ENCODE measurements at regions not wholly inside any gene's neighbourhood (a gene's known extent, or its start where the extent isn't known, plus 50 kb on each side); places are given as distances from the start of the nearest gene placed in this dataset.

- Mint-ChIP-seq H3K4me3 (no peak overlapping the region), H3K27ac (ENCODE audit: unreplicated experiment) (no peak overlapping the region), H3K27me3 (ENCODE audit: low read depth) (no peaks in the 10 kb centered on the region), H3K9me3 (no peaks in the 10 kb centered on the region), H3K36me3 (ENCODE audit: low read depth) (no peaks in the 10 kb centered on the region), H3K4me1 (no peaks in the 10 kb centered on the region)
- no peak for TF ChIP-seq CTCF (conservative IDR thresholded peaks at IDR 0.05)
- no peak for DNase-seq (ENCODE audit: low read depth, low spot score)
Observed at GRCh38 chr4:12584116-12584875, 899.8 kb downstream of the RAB28 start.

DNA sequence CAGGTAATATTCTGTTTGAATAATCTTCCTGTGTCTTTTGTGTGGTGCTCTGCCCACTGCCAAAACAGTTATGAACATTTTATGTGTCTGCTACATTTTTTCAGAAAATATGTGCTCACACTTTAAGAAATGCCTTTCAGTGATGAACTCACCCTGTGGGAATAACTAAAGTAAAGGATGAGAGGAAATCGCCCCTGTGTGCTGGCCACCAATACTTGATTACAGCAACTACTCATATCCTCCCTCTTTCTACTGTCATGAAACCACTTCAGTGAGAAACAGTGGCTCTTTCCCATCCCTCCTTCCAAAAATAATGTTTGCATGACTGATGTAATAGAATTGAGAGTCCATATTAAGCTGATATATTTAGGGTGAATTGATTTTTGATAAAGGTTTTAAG lies 900.9 kb downstream of the RAB28 start:
- Mint-ChIP-seq H3K4me3 (no peak overlapping the region), H3K27ac (ENCODE audit: unreplicated experiment) (no peak overlapping the region), H3K27me3 (ENCODE audit: low read depth) (no peaks in the 10 kb centered on the region), H3K36me3 (ENCODE audit: low read depth) (no peaks in the 10 kb centered on the region), H3K9me3 (no peaks in the 10 kb centered on the region), H3K4me1 (no peaks in the 10 kb centered on the region)
- TF ChIP-seq CTCF (conservative IDR thresholded peaks at IDR 0.05): no peak
- no peak for DNase-seq (ENCODE audit: low read depth, low spot score)

DNA sequence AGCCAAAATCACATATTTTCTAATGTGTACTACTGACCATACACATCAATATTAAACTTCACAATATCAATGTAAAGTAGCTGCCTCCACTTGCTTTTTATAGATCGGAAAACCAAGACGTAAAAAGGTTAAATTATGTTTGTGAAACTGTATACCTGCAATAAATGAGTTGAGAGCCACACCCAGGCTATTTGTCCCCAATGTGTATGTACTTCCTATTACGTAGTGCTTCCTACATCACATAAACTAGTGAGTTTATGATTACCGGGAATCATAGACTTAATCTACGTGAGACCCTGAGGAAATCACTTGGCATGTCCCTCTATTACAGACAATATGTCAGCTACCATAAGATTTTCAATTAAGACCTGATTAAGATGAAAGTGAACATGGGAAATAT lies 903.4 kb downstream of the RAB28 start:
- no peaks in the 10 kb centered on the region for H3K9me3 Mint-ChIP-seq
- H3K4me1 Mint-ChIP-seq: no peaks in the 10 kb centered on the region
- H3K4me3 Mint-ChIP-seq: no peak overlapping the region
- DNase-seq (ENCODE audit: low read depth, low spot score): no peak
- H3K36me3 Mint-ChIP-seq (ENCODE audit: low read depth): no peaks in the 10 kb centered on the region
- no peaks in the 10 kb centered on the region for H3K27me3 Mint-ChIP-seq (ENCODE audit: low read depth)
- no peak overlapping the region for H3K27ac Mint-ChIP-seq (ENCODE audit: unreplicated experiment)
- no peak for TF ChIP-seq CTCF (conservative IDR thresholded peaks at IDR 0.05)

- no peaks in the 10 kb centered on the region for H3K36me3 Mint-ChIP-seq (ENCODE audit: low read depth)
- H3K27ac Mint-ChIP-seq (ENCODE audit: unreplicated experiment): no peak overlapping the region
- H3K27me3 Mint-ChIP-seq (ENCODE audit: low read depth): no peaks in the 10 kb centered on the region
- H3K4me1 Mint-ChIP-seq: no peaks in the 10 kb centered on the region
- H3K9me3 Mint-ChIP-seq: no peaks in the 10 kb centered on the region
- no peak for TF ChIP-seq CTCF (conservative IDR thresholded peaks at IDR 0.05)
- H3K4me3 Mint-ChIP-seq: no peak overlapping the region
- DNase-seq (ENCODE audit: low read depth, low spot score): no peak
Observed at GRCh38 chr4:12579172-12579571, 905.0 kb downstream of the RAB28 start.

GRCh38 chr4:12576409-12576808 lies 907.7 kb downstream of the RAB28 start:
- no peaks in the 10 kb centered on the region for H3K36me3 Mint-ChIP-seq (ENCODE audit: low read depth)
- H3K9me3 Mint-ChIP-seq: no peaks in the 10 kb centered on the region
- no peak for DNase-seq (ENCODE audit: low read depth, low spot score)
- TF ChIP-seq CTCF (conservative IDR thresholded peaks at IDR 0.05): no peak
- no peak overlapping the region for H3K27ac Mint-ChIP-seq (ENCODE audit: unreplicated experiment)
- no peak overlapping the region for H3K4me3 Mint-ChIP-seq
- no peaks in the 10 kb centered on the region for H3K4me1 Mint-ChIP-seq
- H3K27me3 Mint-ChIP-seq (ENCODE audit: low read depth): no peaks in the 10 kb centered on the region

All from neural crest cell (in vitro differentiated cells).